Astrocyte (in vitro differentiated cells and primary cell): ENCODE measurements at regions not wholly inside any gene's neighbourhood (a gene's known extent, or its start where the extent isn't known, plus 50 kb on each side); places are given as distances from the start of the nearest gene placed in this dataset.

Source experiments
- DNase-seq: peaks from one replicate; pipeline ENCODE4 v3.0.0-alpha.2; 2010; ENCODE audit warnings: low read depth
- FAIRE-seq: peaks from 2 replicates; lab custom pipeline; 2011; peaks lifted over from hg19 to GRCh38; lab: Jason Lieb, UNC
- H2AFZ ChIP-seq: 2 replicates; pipeline ENCODE4 v1.6.0; 2012; ENCODE audit warnings: low read depth, low read length, inconsistent platforms
- H3K27ac ChIP-seq: 2 replicates; pipeline ENCODE4 v1.5.1; 2011; ENCODE audit warnings: low read depth, low read length, inconsistent platforms
- H3K27me3 ChIP-seq: 2 replicates; pipeline ENCODE4 v1.6.0; 2011; ENCODE audit warnings: low read length, inconsistent platforms; ENCODE audit not compliant: insufficient read depth
- H3K36me3 ChIP-seq: 2 replicates; pipeline ENCODE4 v1.5.1; 2011; ENCODE audit warnings: low read length, inconsistent platforms; ENCODE audit not compliant: insufficient read depth
- H3K4me1 ChIP-seq: 2 replicates; pipeline ENCODE4 v1.5.1; 2011; ENCODE audit warnings: low read length, inconsistent platforms; ENCODE audit not compliant: insufficient read depth
- H3K4me2 ChIP-seq: 2 replicates; pipeline ENCODE4 v1.6.0; 2012; ENCODE audit warnings: low read length, inconsistent platforms
- H3K4me3 ChIP-seq: 2 replicates; pipeline ENCODE4 v1.5.1; 2011; ENCODE audit warnings: low read depth, mild to moderate bottlenecking, low read length, inconsistent platforms; ENCODE audit not compliant: insufficient read depth
- H3K79me2 ChIP-seq: 2 replicates; pipeline ENCODE4 v1.6.0; 2012; ENCODE audit warnings: mild to moderate bottlenecking, low read length, inconsistent platforms; ENCODE audit not compliant: insufficient read depth
- H3K9ac ChIP-seq: 2 replicates; pipeline ENCODE4 v1.6.0; 2012; ENCODE audit warnings: mild to moderate bottlenecking, low read length, inconsistent platforms
- H3K9me3 ChIP-seq: 2 replicates; pipeline ENCODE4 v1.5.1; 2012; ENCODE audit warnings: low read depth, mild to moderate bottlenecking, low read length, inconsistent platforms; ENCODE audit not compliant: insufficient read depth
- H4K20me1 ChIP-seq: 2 replicates; pipeline ENCODE4 v1.6.0; 2012; ENCODE audit warnings: low read length, inconsistent platforms; ENCODE audit not compliant: insufficient read depth
- H3K27ac Mint-ChIP-seq: one replicate; pipeline ENCODE4 v1.8.0; 2021; ENCODE audit warnings: mild to moderate bottlenecking, mixed read lengths; ENCODE audit not compliant: unreplicated experiment
- H3K27me3 Mint-ChIP-seq: one replicate; pipeline ENCODE4 v1.8.0; 2021; ENCODE audit warnings: low read depth, mixed read lengths; ENCODE audit not compliant: unreplicated experiment
- H3K36me3 Mint-ChIP-seq: one replicate; pipeline ENCODE4 v1.8.0; 2021; ENCODE audit warnings: low read depth, mixed read lengths; ENCODE audit not compliant: unreplicated experiment
- H3K4me1 Mint-ChIP-seq: one replicate; pipeline ENCODE4 v1.8.0; 2021; ENCODE audit warnings: low read depth, mixed read lengths; ENCODE audit not compliant: unreplicated experiment
- H3K4me3 Mint-ChIP-seq: one replicate; pipeline ENCODE4 v1.8.0; 2021; ENCODE audit warnings: mild to moderate bottlenecking, moderate library complexity, mixed read lengths; ENCODE audit not compliant: unreplicated experiment
- H3K9me3 Mint-ChIP-seq: one replicate; pipeline ENCODE4 v1.8.0; 2021; ENCODE audit warnings: mild to moderate bottlenecking, mixed read lengths; ENCODE audit not compliant: unreplicated experiment
- EZH2 ChIP-seq: IDR thresholded peaks from 2 replicates; pipeline ENCODE4 v1.6.1; 2012; ENCODE audit warnings: mild to moderate bottlenecking, low read length, inconsistent platforms; ENCODE audit not compliant: insufficient read depth
- TF ChIP-seq, protein P1 (sequence below): IDR thresholded peaks from 2 replicates; pipeline ENCODE4 v1.5.1; 2011; ENCODE audit warnings: low read depth, mild to moderate bottlenecking, inconsistent platforms, low read length, moderate library complexity; ENCODE audit not compliant: insufficient read depth

GRCh38 chr10:128316121-128316726, 190.0 kb upstream of the MKI67 start:
- Histone ChIP-seq H3K27ac (no peak overlapping the region), H3K9ac (no peak overlapping the region), H3K4me3 (no peak overlapping the region), H3K4me1 (no peaks in the 10 kb centered on the region), H3K4me2 (no peak overlapping the region), H3K9me3 (no peaks in the 10 kb centered on the region), H3K27me3 (no peaks in the 10 kb centered on the region), H3K36me3 (no peaks in the 10 kb centered on the region), H4K20me1 (no peaks in the 10 kb centered on the region), H2AFZ (no peak overlapping the region), H3K79me2 (no peaks in the 10 kb centered on the region)
- TF ChIP-seq, protein P1, sequence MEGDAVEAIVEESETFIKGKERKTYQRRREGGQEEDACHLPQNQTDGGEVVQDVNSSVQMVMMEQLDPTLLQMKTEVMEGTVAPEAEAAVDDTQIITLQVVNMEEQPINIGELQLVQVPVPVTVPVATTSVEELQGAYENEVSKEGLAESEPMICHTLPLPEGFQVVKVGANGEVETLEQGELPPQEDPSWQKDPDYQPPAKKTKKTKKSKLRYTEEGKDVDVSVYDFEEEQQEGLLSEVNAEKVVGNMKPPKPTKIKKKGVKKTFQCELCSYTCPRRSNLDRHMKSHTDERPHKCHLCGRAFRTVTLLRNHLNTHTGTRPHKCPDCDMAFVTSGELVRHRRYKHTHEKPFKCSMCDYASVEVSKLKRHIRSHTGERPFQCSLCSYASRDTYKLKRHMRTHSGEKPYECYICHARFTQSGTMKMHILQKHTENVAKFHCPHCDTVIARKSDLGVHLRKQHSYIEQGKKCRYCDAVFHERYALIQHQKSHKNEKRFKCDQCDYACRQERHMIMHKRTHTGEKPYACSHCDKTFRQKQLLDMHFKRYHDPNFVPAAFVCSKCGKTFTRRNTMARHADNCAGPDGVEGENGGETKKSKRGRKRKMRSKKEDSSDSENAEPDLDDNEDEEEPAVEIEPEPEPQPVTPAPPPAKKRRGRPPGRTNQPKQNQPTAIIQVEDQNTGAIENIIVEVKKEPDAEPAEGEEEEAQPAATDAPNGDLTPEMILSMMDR, result no peak
- TF ChIP-seq EZH2, result no peak
- no peaks in the 10 kb centered on the region for H3K4me1 Mint-ChIP-seq
- H3K27me3 Mint-ChIP-seq, result peaks cover 21% of the 10 kb centered on the region
- no peak overlapping the region for H3K4me3 Mint-ChIP-seq
- FAIRE-seq (no peak), DNase-seq (no peak)
- no peak overlapping the region for H3K27ac Mint-ChIP-seq
- H3K36me3 Mint-ChIP-seq, result no peaks in the 10 kb centered on the region
- peaks cover 2% of the 10 kb centered on the region for H3K9me3 Mint-ChIP-seq

GRCh38 chr10:128316925-128317324, 190.7 kb upstream of the MKI67 start:
- Mint-ChIP-seq H3K27me3 (peaks cover 25% of the 10 kb centered on the region), H3K27ac (no peak overlapping the region), H3K36me3 (no peaks in the 10 kb centered on the region), H3K4me1 (no peaks in the 10 kb centered on the region), H3K4me3 (no peak overlapping the region), H3K9me3 (peaks cover 2% of the 10 kb centered on the region)
- no peak overlapping the region for H3K4me3 ChIP-seq
- H3K27ac ChIP-seq, result no peak overlapping the region
- TF ChIP-seq, protein P1, result no peak
- TF ChIP-seq EZH2, result no peak
- no peaks in the 10 kb centered on the region for H4K20me1 ChIP-seq
- H3K36me3 ChIP-seq, result no peaks in the 10 kb centered on the region
- no peaks in the 10 kb centered on the region for H3K27me3 ChIP-seq
- H2AFZ ChIP-seq, result no peak overlapping the region
- H3K4me2 ChIP-seq, result no peak overlapping the region
- H3K4me1 ChIP-seq, result no peaks in the 10 kb centered on the region
- no peaks in the 10 kb centered on the region for H3K9me3 ChIP-seq
- DNase-seq, result no peak
- no peaks in the 10 kb centered on the region for H3K79me2 ChIP-seq
- no peak overlapping the region for H3K9ac ChIP-seq
- no peak for FAIRE-seq

DNA sequence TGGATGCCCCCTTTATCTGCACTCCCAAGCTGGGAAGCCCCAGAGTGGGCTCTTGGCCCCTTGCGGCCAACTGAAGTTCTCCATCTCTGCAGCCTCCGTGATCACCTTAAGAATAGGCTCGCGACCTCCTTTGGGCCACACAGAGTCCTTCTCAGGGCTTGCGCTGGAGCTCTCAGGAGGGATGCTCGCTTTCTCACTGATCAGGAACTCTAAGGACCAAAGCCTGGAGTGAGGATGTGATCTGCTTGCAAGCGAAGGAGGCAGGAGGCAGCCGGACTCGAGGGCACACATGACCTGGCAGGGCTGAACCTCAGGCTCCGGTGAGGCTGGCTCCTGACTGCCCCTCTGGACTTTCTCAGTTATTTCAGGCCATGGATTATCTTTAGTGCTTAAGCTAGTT, 192.1 kb upstream of the MKI67 start:
- DNase-seq, result no peak

More for the DNA sequence above, 192.1 kb upstream of the MKI67 start:
- Histone ChIP-seq H3K9me3 (no peaks in the 10 kb centered on the region), H3K27me3 (no peaks in the 10 kb centered on the region), H3K27ac (no peak overlapping the region), H3K4me1 (no peaks in the 10 kb centered on the region), H2AFZ (no peak overlapping the region), H3K9ac (no peak overlapping the region), H3K4me2 (no peak overlapping the region), H3K36me3 (no peaks in the 10 kb centered on the region), H3K79me2 (no peaks in the 10 kb centered on the region), H4K20me1 (no peaks in the 10 kb centered on the region), H3K4me3 (no peak overlapping the region)
- no peak for FAIRE-seq
- Mint-ChIP-seq H3K4me3 (no peak overlapping the region), H3K27me3 (peaks cover 31% of the 10 kb centered on the region), H3K9me3 (peaks cover 2% of the 10 kb centered on the region), H3K4me1 (no peaks in the 10 kb centered on the region), H3K27ac (no peak overlapping the region), H3K36me3 (no peaks in the 10 kb centered on the region)
- TF ChIP-seq EZH2, result no peak
- TF ChIP-seq, protein P1, result no peak
